Spinal cord (tissue), 9 donors: ENCODE measurements at regions not wholly inside any gene's neighbourhood (a gene's known extent, or its start where the extent isn't known, plus 50 kb on each side); places are given as distances from the start of the nearest gene placed in this dataset.
A peak's percentile ranks its signal among the peaks of the same experiment; 100 is the strongest.

Experiments
- DNase-seq, 6 donors: peaks; one replicate each; pipeline versions ENCODE4 v3.0.0 to v3.0.0-alpha.2; 2013 to 2015; ENCODE audit warnings: low spot score in 6 of 6, low read depth in 4 of 6
- H3K27ac ChIP-seq: one replicate; pipeline ENCODE4 v1.5.1; 2013; ENCODE audit warnings: low read depth, low read length, control low read depth
- H3K27me3 ChIP-seq: one replicate; pipeline ENCODE4 v1.6.1; 2013; ENCODE audit warnings: low read length; ENCODE audit not compliant: control insufficient read depth, insufficient read depth
- H3K36me3 ChIP-seq: one replicate; pipeline ENCODE4 v1.6.1; 2013; ENCODE audit warnings: low read length; ENCODE audit not compliant: control insufficient read depth, insufficient read depth
- H3K4me1 ChIP-seq: one replicate; pipeline ENCODE4 v1.6.1; 2013; ENCODE audit warnings: low read length; ENCODE audit not compliant: control insufficient read depth, insufficient read depth
- H3K4me3 ChIP-seq: one replicate; pipeline ENCODE4 v1.5.1; 2013; ENCODE audit warnings: low read depth, low read length, control low read depth
- H3K9me3 ChIP-seq: one replicate; pipeline ENCODE4 v1.6.1; 2013; ENCODE audit warnings: low read length; ENCODE audit not compliant: control insufficient read depth, insufficient read depth
- WGBS: methylation state at CpG from one replicate; pipeline ENCODE4 v1.1.5; 2013; ENCODE audit warnings: missing lambda C conversion rate; ENCODE audit not compliant: insufficient coverage; 5-methylcytosine and 5-hydroxymethylcytosine counted together
- donor health status: healthy.

DNA sequence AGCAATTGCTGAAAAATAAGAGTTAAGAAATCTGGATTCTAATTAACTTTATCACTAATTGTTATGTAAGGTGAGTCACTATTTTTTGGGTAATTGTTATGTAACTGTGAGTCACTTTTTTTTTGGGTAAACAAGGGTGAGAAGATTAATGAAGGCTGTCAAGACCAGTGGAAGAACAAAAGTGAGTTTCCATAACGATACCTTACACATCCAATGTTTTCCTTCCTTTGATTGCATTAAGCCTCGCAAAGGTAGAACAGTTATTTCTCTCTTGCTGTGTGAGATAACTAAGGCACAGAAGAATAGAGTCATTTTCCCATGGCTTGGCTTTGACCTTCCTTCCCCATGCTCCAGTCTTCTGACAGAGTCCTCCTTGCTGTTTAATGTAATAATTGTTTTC lies 374.7 kb downstream of the DDX10 start:
- no CpG with 5 or more reads among the region's 2 CpGs for WGBS
- H3K4me3 ChIP-seq = no peak overlapping the region
- DNase-seq = no peak
- no peak overlapping the region for H3K27ac ChIP-seq
- H3K4me1 ChIP-seq = peaks cover 7% of the 10 kb centered on the region
- H3K9me3 ChIP-seq = no peaks in the 10 kb centered on the region
- H3K36me3 ChIP-seq = no peaks in the 10 kb centered on the region
- no peaks in the 10 kb centered on the region for H3K27me3 ChIP-seq

DNA sequence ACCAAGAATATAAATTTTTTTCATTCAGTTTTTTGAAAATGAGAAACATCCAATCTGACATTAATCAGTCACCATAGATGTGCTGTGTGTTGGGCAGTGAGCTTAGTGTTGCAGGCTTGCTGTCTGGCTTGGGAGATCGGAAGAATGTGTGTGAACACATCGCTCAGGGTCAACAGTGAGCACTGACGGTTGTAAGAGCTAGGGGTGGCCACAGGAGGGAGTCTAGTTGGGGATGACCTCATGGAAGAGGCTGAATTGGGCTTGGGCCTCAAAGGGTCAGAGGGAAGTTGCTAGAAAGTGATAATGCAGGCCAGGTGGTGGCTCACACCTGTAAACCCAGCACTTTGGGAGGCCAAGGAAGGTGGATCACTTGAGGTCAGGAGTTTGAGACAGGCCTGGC lies 375.4 kb downstream of the DDX10 start:
- Histone ChIP-seq H3K27me3 (no peaks in the 10 kb centered on the region), H3K9me3 (no peaks in the 10 kb centered on the region), H3K27ac (no peak overlapping the region), H3K4me3 (no peak overlapping the region), H3K36me3 (no peaks in the 10 kb centered on the region), H3K4me1 (peaks cover 7% of the 10 kb centered on the region)
- DNase-seq = no peak
- 84% methylated on average over 3 of the region's 3 CpGs for WGBS

DNA sequence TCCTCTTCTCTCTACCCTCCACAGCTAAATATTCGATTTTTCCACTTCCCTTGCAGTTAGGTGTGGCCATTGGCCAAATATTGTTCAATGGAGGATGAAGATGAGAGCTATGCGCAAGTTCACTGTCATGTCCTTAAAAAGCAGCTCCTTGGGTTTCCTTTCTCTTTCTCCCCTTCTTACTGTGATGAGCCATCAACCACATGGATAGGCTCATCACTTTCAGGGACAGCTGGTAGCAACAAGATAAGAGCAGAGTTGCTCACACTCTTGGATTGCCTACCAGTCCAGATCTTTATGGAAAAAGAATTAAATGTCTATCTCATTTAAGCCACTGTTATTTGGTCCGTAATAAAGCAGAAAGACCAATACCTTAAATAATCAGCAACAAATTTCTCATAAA lies 377.0 kb downstream of the DDX10 start:
- no CpG with 5 or more reads among the region's 3 CpGs for WGBS
- no peak overlapping the region for H3K27ac ChIP-seq
- H3K4me3 ChIP-seq = no peak overlapping the region
- no peaks in the 10 kb centered on the region for H3K27me3 ChIP-seq
- peaks cover 7% of the 10 kb centered on the region for H3K4me1 ChIP-seq
- no peak for DNase-seq
- no peaks in the 10 kb centered on the region for H3K36me3 ChIP-seq
- no peaks in the 10 kb centered on the region for H3K9me3 ChIP-seq

DNA sequence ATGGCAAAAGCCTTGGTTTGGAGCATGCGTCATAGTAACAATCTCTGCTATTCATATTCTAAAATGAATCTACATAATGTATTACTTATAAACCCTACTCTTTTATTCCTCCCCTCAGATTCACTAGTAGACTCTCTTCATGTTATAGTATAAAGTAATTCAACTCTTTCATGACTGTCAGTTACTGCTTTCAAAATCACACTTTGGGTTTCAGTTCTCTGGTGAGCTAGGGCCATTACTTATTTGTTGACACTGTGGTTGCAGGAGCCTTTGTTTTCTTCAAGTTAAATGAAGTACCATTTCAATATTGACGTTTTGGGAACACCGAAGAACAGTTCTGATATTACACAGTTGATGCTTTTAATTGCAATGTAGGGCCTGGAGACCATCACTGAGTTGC lies 378.4 kb downstream of the DDX10 start:
- DNase-seq = peak in 1 of 6 donors; percentile 83
- H3K4me3 ChIP-seq = no peak overlapping the region
- peaks cover 7% of the 10 kb centered on the region for H3K4me1 ChIP-seq
- H3K36me3 ChIP-seq = no peaks in the 10 kb centered on the region
- H3K27ac ChIP-seq = no peak overlapping the region
- no peaks in the 10 kb centered on the region for H3K27me3 ChIP-seq
- no CpG with 5 or more reads among the region's 3 CpGs for WGBS
- no peaks in the 10 kb centered on the region for H3K9me3 ChIP-seq

DNA sequence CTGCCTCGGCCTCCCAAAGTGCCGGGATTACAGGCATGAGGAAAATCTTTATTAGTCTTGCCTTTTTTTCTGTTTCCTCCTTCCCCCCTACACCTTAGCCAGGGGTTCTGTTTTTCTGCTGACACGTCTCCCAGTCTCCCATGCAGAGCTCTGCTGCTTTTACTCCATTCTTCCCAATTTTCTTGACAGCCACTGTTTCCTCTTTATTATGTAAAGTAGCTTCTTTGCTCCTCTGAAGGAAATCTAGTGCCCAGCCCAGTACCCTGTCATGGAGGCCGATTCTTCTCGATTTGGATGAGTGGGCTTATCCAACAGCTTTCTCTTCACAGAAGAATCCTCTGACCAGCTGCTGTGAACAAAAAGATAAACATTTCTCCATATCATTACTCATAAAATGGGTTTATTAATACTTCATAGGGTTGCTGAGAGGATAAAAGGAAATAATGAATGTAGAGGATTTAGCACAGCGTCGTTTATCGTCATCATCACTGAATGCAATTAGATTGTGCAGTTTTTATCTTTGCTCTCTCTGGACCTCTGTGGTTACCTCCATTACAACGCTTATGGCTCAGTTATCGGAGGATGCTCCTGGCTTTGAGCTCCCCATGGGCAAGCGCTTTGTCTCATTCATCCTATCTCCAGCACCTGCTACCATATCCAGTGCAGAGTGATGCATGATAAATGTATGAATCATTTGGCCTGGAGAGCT lies 375.6 kb upstream of the C11orf87 start:
- H3K9me3 ChIP-seq = no peaks in the 10 kb centered on the region
- H3K36me3 ChIP-seq = no peaks in the 10 kb centered on the region
- peak in 1 of 6 donors; percentile 62 for DNase-seq
- no peaks in the 10 kb centered on the region for H3K4me1 ChIP-seq
- H3K4me3 ChIP-seq = no peak overlapping the region
- WGBS = 60% methylated on average over 2 of the region's 11 CpGs
- no peak overlapping the region for H3K27ac ChIP-seq
- H3K27me3 ChIP-seq = no peaks in the 10 kb centered on the region

DNA sequence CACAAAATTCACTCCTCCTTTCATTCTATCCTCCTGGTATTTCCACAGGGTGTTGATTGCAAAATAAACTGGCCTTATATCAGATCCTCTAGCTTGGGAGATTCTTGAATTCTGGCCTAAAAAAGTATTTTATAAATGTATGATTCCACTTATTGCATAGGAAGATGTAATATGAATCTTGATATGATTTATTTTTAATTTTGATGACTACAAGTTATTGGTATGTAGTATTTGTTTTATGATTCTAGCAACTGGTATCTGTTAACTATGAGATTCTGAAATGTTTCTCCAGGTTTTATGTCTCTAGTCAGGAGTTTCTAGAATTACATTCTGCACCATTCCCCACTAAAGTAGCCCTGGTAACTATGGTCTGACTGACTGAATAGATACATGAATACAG lies 373.9 kb upstream of the C11orf87 start:
- no peaks in the 10 kb centered on the region for H3K9me3 ChIP-seq
- H3K4me1 ChIP-seq = no peaks in the 10 kb centered on the region
- H3K4me3 ChIP-seq = no peak overlapping the region
- no peak overlapping the region for H3K27ac ChIP-seq
- DNase-seq = no peak
- H3K36me3 ChIP-seq = no peaks in the 10 kb centered on the region
- no peaks in the 10 kb centered on the region for H3K27me3 ChIP-seq

DNA sequence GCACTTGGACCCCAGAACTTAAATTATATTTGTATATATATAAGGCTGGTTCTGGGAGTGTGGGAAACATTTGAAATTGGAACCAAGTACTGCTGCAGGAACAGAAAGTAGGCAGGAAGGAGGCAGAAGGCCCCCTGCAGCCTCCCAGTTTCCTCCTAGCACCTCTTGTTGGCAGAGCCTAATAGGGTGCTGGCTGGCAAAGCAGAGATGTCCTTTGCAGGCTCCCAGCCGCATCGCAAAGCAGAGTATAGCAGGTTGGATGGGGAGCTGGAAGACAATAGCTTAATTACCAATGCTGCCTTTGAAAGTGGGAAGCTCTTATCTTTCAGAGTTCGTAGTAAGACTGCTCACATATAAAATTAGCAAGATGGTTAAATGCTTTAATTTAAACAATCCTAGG lies 370.8 kb upstream of the C11orf87 start:
- peak in 1 of 6 donors; percentile 27 for DNase-seq
- Histone ChIP-seq H3K4me3 (no peak overlapping the region), H3K4me1 (no peaks in the 10 kb centered on the region), H3K27me3 (no peaks in the 10 kb centered on the region), H3K9me3 (no peaks in the 10 kb centered on the region), H3K27ac (no peak overlapping the region), H3K36me3 (no peaks in the 10 kb centered on the region)
- WGBS = no CpG with 5 or more reads among the region's 3 CpGs

DNA sequence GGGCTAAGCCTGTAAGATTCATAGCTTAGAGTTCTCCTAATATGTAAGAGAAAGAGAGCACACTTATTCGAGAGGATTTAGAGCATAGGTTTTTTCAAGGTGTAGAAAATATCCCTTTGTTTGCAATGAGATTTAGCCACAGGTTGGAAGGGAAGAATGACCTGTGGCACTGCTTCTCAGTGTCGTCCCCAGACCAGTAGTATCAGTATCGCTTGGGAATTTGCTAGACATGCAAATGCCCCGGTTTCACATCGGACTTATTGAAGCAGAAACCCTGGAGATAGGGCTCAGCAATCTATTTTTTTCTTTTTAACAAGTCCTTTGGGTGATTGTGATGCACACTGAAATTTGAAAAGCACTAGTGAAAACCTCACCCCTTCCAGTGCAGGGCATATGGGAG lies 362.6 kb upstream of the C11orf87 start:
- WGBS = 83% methylated on average over 3 of the region's 5 CpGs
- no peak for DNase-seq
- H3K9me3 ChIP-seq = no peaks in the 10 kb centered on the region
- H3K36me3 ChIP-seq = no peaks in the 10 kb centered on the region
- H3K27ac ChIP-seq = no peak overlapping the region
- H3K27me3 ChIP-seq = no peaks in the 10 kb centered on the region
- H3K4me1 ChIP-seq = no peaks in the 10 kb centered on the region
- no peak overlapping the region for H3K4me3 ChIP-seq

DNA sequence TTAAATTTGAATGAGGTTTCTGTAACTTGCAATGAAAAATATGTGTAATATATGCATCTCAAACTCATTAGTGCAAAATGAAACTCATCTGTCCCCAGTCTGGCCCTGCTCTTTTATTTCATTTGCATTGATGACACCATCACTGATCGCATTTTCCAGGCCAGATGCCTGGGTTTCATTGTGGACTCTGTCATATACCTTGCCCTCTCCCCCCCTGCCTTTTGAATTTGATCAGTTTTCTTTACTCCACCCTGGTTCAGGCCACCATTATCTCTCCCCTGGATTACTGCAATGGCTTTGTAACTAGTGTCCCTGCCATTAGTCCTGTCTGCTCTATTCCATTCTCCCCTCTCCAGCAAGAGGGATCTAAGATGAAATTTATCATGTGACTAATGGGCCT lies 360.6 kb upstream of the C11orf87 start:
- Histone ChIP-seq H3K27me3 (no peaks in the 10 kb centered on the region), H3K4me1 (no peaks in the 10 kb centered on the region), H3K9me3 (no peaks in the 10 kb centered on the region), H3K36me3 (no peaks in the 10 kb centered on the region), H3K4me3 (no peak overlapping the region), H3K27ac (no peak overlapping the region)
- WGBS = 56% methylated on average over 1 of the region's 1 CpG
- DNase-seq = no peak

DNA sequence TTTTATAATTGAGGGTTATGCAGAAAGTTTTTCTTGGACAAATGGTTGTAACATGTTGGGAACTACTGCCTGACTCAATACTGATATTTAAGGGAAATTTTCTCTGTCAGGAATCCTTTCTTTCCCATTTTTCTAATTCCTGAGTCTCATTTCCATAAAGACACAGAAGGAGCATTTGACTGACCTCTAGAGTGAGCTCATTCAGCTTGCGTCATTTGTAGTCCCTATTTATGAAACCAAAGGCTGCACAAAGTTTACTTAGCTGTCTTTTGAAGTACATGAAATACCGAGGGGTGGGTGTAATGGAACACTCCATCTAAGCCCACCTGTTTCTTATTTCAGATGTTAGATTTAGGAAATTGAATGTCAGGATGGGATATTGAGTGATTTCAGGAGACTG lies 359.5 kb upstream of the C11orf87 start:
- no peaks in the 10 kb centered on the region for H3K4me1 ChIP-seq
- H3K27ac ChIP-seq = no peak overlapping the region
- WGBS = no CpG with 5 or more reads among the region's 2 CpGs
- no peaks in the 10 kb centered on the region for H3K9me3 ChIP-seq
- no peaks in the 10 kb centered on the region for H3K27me3 ChIP-seq
- no peaks in the 10 kb centered on the region for H3K36me3 ChIP-seq
- H3K4me3 ChIP-seq = no peak overlapping the region
- DNase-seq = no peak
